NCI-H2171 treated with DMSO at 0.1 percent for 48 hours (cell line): ENCODE measurements at regions not wholly inside any gene's neighbourhood (a gene's known extent, or its start where the extent isn't known, plus 50 kb on each side); places are given as distances from the start of the nearest gene placed in this dataset.
A peak's percentile ranks its signal among the peaks of the same experiment; 100 is the strongest.
"Not testable (repeated sequence)": the region's sequence is repeated elsewhere in the genome, so short reads cannot be mapped to it uniquely, and the experiment has no call there.

ENCODE experiments used
- DNase-seq: peaks from one replicate; lab custom pipeline; 2025; lab: John Stamatoyannopoulos, UW

GRCh38 chr3:65172209-65172608 lies 484.4 kb upstream of the ADAMTS9 start:
- DNase-seq = no peak

DNA sequence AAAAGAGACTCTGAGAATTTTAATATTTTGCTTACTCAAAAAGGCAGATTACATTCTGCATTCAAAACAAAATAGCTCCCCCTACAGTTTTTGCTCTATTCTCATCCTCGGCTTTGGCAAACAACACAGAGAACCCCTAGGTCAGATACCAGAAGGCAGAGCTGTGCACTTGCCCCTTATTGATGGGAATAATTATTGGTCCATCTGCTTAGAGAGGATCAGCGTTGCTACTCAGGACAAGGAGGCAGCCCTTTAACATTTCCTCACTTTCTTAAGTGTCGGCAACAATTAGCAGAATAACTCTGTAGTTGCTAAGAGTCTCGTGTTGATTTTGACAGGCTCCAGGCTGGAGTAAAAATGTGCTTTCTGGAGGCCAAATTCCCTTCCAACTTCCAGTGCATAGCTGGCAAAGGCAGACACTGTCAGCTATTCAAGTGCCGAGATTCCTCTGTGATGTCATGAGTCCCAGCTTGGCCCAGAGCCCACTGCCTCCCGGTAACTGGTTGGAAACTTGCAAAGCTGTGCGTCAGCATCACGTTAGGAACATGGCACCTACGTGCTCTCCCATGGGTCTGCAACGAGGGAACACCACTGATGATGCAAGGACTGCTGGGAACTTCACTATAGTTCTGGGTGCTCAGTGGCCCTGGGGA lies 482.7 kb upstream of the ADAMTS9 start:
- DNase-seq = peak; percentile 0

GRCh38 chr3:65169961-65170360 lies 482.2 kb upstream of the ADAMTS9 start:
- DNase-seq = no peak

DNA sequence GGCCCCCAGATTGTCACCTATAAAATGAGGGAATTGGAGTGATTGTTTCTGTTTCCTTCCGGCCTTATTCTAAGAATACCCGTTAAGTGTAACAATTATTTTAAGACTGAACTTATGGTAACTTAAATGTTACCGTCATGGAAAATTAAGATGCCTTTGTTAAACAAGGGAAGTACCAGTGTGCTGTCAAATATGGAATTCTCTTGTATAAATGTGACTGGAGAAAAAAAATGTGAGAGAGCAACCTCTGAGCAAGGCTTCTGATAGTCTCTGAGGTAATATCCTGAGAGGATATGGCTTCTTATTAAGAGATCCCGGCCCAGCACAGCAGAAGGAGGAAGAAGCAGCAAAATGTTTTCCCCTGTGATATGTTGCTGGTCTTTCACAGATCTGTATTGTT lies 480.7 kb upstream of the ADAMTS9 start:
- no peak for DNase-seq

DNA sequence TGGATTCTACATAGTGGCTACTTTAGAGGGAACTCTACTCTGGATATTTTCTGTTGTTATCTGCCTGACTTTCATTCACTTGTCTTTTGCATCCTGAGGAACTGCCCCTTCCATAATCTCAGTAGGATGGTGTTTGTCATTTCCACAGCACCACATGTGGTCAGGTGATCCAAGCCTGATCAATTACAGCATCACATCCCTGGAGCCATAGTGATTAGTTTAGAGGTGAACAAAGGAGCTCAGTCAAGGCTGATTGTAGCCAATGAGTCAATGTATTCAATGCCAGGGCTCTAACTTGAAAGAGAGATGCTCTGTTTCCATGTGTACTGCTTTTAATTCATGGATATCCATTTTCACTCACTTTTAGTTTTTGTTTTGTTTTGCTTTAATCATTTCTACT lies 478.7 kb upstream of the ADAMTS9 start:
- DNase-seq = no peak

DNA sequence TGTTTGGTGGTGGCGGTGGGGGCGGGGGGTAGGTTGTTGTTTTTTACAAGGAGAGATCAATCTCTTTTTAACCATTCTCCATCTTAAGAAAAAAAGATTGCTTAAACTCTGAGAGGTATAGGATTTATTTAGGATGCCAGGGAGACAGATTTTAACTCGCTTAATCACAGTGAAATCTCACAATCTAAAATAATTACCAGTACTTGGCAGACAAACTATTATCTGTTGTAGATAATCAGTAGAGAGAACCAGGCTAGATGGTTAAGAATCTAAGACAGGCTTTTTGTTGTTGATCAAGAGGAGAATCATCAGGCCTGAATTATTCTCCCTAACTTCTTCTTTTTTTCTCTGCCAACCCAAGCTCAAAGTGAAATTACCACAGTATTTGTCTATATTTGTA lies 470.2 kb upstream of the ADAMTS9 start:
- no peak for DNase-seq

GRCh38 chr3:65153850-65154512 lies 466.2 kb upstream of the ADAMTS9 start:
- DNase-seq = no peak

DNA sequence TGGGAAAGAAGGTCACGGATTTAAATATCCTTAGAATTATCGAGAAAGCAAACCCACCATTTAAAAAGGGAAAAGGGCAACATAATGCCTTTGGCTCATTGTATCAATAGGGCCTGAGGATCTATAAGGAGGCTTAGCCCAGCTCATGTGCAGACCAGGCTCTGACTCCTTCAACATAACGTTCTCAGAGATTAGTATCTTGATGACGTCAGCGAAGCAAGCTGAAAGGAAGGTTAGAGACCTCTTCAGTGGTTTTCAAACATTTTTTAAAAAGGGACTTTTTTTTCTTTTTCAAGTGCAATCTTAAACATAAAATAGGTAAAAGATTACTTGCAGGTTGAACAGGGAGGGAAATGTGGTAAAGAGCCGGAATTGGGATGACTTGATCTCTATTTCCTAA lies 463.9 kb upstream of the ADAMTS9 start:
- no peak for DNase-seq

DNA sequence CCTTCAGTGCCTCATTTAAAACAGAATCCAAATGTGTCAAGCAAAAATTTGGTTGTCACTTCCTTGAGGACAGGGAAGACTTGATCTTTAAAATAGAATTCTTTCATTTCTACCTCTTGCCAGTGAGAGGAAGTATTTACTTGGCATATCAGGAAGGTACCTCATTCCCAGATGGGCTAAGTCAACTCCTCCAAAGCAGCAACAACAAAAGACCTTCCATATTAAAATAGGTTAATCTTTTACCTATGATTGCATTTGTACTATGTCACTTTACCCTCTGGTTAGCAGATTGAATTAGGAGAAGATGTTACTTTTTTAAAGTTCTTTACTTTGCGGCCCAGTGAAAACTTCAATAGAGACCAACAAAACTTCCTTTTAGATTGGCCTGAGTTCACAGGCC lies 462.1 kb upstream of the ADAMTS9 start:
- DNase-seq = no peak

DNA sequence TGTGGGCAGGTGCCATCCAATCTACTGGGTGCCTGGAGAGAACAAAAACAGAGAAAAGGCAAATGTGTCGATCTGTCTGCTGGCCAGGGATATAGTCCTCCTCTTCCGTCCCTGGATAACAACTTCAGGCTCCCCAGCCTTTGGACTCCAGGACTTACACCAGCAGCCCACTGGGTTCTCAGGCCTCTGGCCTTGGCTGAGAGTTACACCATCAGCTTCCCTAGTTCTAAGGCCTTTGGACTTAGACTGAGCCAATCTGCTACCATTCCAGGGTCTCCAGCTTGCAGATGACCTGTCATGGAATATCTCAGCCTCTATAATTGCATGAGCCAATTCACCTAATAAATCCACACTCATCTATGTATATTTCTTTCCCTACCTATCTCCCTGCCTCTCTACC lies 460.9 kb upstream of the ADAMTS9 start:
- DNase-seq = no peak

- DNase-seq = no peak
Measured at GRCh38 chr3:65146179-65146578, 458.4 kb upstream of the ADAMTS9 start.

DNA sequence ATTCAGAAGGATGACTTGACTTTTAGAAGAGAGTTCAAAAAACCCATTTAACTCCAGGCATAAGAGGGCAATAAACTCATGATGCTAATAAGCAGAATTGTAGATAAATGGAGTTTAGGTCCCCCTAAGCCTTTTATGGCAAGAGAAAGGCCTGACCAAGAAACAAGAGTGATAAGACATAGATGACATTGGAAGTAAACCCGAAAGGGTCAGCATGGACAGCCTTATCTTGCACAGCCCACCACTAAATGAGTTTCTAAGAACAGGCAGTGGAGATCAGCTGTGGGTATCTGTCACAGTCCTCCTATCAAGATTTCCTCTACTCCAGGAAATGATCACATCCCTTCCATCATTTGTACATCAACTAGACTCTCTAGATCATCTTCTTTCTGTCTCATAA lies 457.9 kb upstream of the ADAMTS9 start:
- no peak for DNase-seq

DNA sequence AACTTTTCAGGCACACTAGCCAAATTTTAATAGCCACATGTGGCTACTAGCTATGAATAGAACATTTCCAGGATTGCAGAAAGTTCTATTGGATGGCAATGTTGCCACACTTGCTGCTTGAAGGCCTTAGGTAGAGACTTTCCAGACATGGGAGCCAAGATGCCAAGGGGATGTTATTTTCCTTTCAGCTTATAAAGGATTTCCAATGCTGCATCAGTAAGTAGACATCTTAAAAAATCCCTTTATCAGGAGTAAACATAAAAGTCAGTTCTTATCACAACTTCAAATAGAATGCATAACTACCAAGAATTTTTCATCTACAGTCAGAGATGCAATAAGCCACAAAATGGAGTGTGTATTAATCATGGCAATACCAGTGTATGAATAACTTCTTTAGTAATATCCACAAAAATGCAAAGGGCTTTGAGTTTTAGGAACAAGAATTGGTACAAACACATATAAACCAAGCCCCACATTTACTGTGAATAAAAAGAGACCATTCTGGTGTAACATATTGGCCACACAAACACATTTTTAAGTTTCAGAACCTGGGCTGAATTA lies 457.1 kb upstream of the ADAMTS9 start:
- no peak for DNase-seq

- no peak for DNase-seq
Measured at GRCh38 chr3:65142456-65142855, 454.7 kb upstream of the ADAMTS9 start.

DNA sequence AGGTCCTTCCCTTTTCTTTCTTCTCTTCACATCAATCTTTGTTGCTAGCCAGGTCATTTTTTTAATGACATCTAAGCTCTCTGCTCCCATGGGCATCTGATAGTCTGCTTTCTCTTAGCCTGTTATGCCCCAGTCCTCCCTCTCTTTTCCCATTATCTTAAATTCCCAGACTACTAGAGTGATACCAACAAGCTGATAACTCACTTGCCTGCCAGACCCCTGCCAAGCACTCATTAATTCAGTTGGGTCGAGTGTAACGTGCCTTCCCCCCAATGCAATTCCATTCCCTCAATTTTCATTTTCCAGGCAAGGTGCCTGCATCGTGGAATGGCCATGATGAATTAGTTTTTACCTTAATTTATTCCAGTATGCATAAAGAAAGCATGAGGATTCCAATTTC lies 450.8 kb upstream of the ADAMTS9 start:
- DNase-seq = no peak

DNA sequence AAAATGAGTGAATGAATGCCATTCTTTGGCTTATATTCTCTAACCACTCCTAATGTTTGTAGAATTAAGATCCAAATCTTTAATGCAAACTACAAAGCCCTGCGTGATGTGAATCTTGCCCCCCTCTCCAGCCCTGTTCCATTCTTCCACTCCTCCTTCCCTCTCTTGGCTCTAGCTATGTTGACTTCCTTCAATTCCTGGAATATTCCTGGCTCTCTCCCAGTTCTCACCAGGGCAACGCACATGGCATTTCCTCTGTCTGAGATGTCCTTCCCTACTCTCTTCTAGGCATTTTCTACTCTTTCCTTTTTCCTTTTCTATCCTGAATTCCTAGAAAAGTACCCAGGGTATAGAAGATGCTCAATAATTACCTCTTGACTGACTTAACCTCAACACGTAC lies 446.0 kb upstream of the ADAMTS9 start:
- not testable (repeated sequence) for DNase-seq

GRCh38 chr3:65130782-65131181 lies 443.0 kb upstream of the ADAMTS9 start:
- DNase-seq = no peak

- no peak for DNase-seq
Measured at GRCh38 chr3:65128346-65128745, 440.5 kb upstream of the ADAMTS9 start.

GRCh38 chr3:65126527-65127410 lies 439.0 kb upstream of the ADAMTS9 start:
- no peak for DNase-seq

DNA sequence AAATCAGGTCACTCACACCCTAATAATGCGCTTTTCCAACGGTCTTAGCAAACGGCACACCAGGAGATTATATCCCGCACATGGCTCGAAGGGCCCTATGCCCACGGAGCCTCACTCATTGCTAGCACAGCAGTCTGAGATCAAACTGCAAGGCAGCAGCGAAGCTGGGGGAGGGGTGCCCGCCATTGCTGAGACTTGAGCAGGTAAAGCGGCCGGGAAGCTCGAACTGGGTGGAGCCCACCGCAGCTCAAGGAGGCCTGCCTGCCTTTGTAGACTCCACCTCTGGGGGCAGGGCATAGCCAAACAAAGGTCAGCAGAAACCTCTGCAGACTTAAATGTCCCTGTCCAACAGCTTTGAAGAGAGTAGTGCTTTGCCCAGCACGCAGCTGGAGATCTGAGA lies 432.4 kb upstream of the ADAMTS9 start:
- not testable (repeated sequence) for DNase-seq

GRCh38 chr3:65118912-65119499 lies 431.2 kb upstream of the ADAMTS9 start:
- DNase-seq = no peak

DNA sequence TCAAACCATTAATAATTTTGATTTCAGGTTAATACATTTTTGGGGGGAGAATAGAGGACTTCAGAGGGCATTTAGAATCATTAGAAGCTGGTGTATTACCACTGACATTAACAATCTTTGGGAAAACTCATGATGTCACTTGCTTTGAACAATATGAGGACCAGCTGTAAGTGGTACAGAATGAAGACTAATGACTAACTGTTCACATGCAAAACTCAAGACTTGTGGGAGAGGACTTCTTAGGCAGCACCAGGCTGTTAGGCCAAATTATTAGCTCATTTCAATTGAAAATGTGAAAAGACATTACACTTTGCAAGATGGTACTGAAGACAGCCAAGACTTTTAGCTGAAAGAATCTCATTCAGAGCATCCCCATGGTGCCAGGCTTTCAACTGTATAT lies 426.2 kb upstream of the ADAMTS9 start:
- no peak for DNase-seq
